Neural cell (in vitro differentiated cells): ENCODE measurements at regions not wholly inside any gene's neighbourhood (a gene's known extent, or its start where the extent isn't known, plus 50 kb on each side); places are given as distances from the start of the nearest gene placed in this dataset.

Experiments
- CTCF ChIP-seq: fragments of 450-650 bp; IDR thresholded peaks from 2 replicates; pipeline ENCODE4 v1.5.1; 2014; ENCODE audit warnings: antibody characterized with exemption, mild to moderate bottlenecking, moderate library complexity; ENCODE audit not compliant: poor library complexity, severe bottlenecking
- POLR2AphosphoS5 ChIP-seq: IDR thresholded peaks from 2 replicates; pipeline ENCODE4 v1.6.1; 2012
- TAF1 ChIP-seq: IDR thresholded peaks from 2 replicates; pipeline ENCODE4 v1.6.1; 2012; ENCODE audit warnings: low read depth

DNA sequence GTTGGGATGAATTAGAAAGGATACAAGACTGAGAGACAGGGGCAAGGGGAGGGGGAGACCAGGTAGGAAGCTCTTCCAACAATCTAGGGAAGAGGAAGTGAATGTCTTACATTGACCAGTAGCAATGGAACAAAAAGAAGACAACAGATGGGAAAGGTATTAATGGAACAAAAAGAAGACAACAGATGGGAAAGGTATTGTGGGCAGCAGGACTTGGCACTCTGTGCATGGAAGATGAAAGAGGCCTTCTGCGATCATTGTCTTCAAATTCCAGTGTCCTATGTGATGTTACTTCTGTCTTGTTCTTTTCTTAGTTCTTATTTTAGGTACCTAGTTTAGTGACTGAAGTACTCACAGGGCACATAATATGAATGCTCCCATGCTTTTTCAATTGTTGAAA lies 161.8 kb downstream of the PALM2AKAP2 start:
- TF ChIP-seq CTCF (no peak), TAF1 (no peak), POLR2AphosphoS5 (no peak)
